HG03139 (cell line): ENCODE measurements at regions not wholly inside any gene's neighbourhood (a gene's known extent, or its start where the extent isn't known, plus 50 kb on each side); places are given as distances from the start of the nearest gene placed in this dataset.

Experiments used
- ATAC-seq: cut with Tn5 transposase; IDR thresholded peaks from one replicate; pipeline ENCODE4 v1.9.1; 2021; ENCODE audit not compliant: unreplicated experiment

DNA sequence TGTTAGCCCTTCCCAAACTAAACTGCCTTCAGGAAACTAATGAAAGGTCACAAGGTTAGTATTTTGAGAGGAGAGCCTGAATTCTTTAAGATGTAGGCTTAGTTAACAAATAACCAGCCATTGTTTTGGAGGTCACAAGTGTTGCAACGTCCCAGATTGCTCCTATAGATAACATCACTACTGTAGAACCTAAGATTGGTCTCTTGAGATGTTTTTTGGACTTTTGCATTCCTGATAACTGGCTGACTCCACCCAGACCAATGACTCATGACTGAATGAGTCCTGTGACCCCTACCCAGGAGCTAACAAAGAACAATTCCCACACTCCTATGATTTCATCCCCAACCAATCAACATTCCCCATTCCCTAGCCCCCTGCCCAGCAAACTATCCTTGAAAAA lies 178.8 kb downstream of the SCP2D1 start:
- no peak for ATAC-seq

DNA sequence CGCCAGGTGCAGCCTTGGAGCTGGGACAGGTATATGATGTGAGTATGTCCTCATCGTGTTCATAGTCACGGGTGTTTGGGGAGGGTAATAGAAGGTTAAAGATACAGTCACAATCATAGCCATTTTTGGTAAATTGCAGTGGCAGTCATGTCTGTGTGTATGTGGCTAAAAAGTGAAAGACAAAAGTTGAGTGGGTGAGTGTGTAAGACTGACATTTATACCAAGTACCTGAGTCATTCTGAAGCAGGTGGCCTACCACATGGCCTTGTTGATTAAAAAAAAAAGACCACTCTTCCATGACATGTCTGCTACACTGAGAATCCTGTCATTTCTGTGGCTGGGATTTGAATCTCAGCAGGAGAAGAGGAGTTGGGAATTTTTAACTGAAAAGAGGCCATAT lies 181.9 kb downstream of the SCP2D1 start:
- ATAC-seq, result no peak

DNA sequence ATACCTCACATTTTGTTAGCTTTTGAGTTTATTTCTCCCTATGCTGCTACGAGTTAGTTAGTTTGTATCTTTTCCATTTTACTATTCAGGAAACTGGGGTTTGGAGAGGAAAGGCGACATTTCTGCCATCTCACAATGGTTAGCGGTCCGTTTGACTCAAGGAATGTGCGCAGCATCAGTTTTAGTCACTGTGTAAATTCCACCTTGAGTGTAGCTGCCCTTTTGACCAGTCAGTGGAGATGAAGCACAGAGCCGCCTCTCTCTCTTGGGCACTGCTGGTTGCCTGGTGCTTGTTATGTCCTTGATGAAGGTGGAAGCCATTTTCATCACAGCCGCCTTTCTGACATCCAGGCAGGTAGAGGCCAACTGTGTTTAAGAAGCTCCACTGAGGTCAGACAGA lies 185.5 kb downstream of the SCP2D1 start:
- no peak for ATAC-seq

DNA sequence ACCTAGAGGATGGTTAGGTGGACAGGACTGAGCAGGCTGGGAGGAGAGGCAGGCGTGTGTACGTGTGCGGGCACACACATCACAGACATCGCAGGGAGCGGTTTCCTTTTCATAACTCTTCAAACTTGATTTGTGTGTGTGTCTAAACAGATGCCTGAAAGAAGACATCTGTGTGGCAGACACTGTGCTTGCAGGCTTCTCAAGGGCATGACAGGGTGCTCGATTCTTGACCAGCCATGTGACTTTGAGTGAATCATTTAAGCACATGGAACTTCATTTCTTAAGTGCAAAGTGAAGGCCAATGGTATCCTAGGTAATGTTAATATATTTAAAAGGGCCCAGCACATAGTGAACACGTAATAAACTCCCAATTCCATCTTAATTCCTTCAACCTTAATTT lies 186.5 kb downstream of the SCP2D1 start:
- no peak for ATAC-seq

DNA sequence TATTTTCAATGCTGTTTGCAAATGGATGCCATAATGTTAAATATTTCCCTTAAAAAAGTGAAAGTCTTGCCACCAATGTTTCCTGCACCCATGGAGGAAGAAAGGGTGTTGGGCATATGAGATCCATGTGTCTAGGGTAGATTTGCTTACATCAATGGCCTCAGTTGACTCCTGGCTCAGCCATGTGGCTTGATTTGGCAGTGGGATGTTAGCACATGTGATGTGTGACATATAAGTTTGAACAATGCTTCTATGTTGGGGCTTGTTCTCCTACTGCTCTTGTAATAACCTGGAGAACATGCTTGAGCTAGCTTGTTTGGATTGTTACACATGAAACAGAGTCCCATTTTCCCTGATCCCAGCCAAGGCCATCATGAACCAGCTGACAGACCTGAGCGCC lies 187.6 kb downstream of the SCP2D1 start:
- no peak for ATAC-seq

DNA sequence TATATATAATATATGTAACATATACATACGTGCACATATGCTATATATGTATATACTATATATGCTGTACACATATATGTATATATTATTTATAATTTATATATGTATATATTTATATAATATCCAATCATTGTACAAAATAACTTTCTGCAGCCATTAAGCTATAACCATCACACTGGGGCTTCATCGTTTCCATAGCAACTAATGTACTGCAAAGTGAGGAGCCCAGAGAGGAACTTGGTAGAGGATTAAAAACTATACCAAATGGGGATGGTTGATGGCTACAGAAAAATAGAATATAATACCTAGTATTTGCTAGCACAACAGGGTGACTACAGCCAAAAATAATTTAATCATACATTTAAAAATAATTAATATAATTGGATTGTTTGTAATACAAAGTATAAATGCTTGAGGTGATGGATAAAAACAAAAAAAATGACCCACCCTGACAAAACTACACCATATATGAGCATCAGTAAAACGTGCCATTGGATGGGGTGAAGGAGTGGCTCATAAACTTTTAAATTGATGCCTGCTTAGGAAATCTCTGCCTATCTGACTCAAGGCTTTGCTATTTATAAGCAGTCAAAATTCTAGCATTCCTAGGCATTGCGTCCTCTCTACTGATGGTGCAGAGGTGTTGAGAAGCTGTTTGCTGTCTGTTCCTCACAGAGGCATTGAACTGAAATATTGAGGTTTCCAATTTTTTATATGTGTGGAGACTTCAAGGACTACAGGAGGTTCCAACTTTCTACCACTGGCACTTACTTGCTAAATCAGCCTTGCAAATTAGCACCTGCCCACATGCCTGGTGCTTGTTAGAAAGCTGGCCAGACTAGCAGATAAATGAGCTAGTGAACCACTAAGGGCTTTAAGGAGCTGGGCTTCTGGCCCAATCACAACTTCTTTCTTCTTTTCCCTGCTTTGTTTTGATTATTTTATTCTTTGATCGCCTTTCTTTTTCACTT lies 190.1 kb downstream of the SCP2D1 start:
- no peak for ATAC-seq

DNA sequence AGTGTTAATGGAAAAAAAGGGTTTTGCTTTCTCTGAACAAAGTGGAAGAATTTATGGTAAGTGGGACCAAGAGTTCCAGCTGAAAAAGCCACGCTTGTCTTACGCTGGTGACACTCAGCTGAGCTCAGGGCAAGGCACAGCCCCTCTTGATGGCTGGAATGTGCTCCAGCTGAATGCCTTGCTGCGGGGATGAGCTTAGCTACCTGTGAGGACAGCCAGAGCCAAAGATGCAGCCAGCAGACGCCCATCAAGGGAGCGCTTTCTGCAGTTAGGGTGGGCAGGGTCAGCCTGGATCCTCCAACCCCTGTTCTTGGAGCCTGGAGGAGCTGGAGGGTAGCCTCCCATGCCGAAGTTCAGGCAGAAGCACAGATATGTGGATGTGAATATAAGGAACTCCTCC lies 191.4 kb downstream of the SCP2D1 start:
- no peak for ATAC-seq

DNA sequence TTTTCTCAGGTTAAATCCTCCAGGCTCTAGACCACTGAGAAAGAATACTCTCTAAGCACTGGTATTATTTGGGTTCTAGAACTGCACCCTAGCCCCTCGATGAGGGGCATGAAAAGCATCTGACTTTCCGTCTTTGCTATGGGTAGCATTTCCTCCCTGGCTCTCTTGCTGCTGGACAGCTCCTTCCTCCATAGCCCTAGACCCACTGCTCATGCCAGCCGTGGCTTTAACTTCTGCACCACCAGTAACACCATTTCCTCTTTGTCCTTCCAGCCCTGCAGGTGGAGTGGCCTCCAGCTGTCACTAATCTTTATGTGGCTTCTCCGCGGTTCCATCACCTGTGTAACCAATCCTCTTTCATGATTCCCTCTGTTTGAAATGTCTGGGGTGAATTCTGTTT lies 194.9 kb downstream of the SCP2D1 start:
- no peak for ATAC-seq

DNA sequence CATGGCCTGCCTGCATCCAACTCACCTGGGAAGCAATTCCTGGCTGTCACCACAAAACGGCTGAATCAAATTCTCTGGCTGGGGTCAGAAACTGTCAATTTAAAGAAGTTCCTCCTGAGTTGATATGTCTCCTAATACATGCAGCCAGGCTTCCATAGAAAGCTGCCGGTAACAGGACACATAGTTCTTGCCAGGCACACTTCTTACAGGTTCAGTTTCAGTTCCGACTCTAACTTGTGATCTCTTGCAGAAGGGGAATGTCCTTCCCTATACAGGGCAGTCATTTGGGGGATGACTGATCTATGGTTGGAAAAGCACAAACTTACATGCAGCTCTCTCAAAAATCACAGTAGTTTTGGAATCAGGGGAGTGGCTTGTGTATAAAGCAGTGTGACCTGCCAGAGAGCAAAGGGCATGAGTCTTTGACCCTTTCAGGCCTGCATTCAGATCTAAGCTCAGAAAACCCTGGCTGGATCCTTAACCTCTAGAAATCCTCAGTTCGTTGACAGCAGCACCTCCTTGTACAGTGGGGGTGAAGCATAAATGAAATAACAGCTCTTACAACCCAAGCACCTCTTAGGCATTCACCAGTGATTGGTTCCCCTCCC lies 195.6 kb downstream of the SCP2D1 start:
- ATAC-seq, result no peak

DNA sequence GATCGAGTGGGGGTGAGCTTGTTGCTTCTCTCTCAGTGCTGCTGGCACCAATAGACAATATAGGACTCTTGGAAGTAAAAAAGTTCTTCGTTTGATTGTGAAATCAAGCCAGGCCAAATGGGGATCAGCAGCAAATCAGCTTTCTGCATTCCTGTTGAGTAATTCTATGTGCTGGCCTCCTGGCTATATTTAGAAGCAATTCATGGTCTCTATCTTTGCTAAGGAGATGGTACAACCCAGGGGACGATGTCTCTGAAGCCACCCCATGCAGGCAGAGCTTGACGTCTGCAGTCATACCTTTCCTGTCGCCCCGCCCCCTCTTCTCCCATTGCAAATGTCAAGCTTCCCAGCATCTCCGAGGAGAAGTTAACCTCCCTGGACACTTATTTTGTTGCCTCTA lies 199.1 kb downstream of the SCP2D1 start:
- no peak for ATAC-seq

DNA sequence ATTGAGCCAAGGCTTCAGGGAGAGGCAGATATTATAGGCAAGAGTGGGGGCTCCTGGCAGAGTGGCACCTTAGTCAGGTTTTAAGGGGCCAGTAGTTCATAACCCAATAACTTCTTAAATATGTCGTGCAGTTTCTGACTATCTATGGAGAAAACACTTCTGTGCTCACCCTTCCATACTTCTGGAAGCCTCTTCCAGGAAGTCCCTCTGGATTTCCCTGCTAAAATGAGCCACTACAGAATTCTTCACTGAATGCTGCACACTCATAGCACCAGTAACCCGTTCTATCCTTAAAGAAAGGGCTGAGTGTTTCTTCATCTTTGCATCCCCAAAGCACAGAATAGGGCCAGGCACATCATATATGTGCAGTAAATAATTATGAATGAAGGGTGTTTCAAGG lies 198.5 kb upstream of the SLC24A3 start:
- ATAC-seq, result no peak

DNA sequence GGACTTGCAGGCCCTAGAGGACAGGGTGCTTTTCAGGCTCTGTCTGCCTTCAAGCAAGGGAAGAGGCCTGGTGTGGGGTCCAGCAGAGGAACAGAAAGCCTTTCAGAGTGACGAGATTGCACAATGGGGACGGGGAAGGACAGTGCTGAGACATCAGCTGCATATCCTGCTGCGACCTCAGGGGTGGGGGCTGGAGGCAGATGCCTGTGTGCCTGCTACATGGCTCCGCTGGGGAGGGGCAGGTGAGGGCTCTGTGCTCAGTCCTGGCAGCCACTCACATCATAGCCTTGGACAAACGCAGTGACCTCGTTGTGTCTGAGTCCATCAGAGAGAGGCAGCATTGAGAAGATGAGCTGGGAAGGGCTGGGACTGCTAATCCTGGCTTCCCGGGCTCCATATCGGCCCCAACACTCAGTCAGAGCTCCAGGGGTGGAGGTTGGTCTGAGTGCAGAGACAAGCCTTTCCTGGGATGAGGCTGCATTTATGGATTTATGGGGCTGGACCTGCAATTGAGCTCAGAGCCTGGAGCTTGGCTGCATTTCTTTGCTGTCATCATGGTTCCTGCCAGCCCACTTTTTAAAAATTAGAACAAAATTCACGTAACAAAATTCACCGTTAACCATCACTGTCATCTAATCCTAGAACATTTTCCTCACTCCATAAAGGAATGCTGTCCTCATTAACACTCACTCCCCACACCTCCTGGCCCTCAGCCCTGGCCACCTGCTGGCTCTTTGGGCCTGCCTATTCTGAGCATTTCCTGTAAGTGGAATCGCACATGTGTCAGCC lies 196.9 kb upstream of the SLC24A3 start:
- ATAC-seq, result no peak

DNA sequence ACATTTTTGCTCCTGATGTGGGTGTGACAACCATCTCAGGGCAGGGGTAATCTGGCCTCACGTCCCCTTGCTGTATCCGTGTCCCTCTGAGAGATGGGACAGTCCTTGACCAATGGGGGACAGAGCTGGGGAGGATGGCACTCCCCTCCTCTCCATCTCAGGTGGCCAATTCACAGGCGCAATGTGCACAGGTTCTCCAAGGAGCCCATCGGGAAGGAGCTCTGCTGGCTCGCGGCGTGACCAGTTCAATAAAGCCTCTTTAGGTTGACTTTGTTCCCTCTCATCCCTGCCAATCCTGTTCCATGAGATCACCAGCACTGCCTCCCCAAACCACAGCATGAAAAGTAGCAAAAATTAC lies 196.3 kb upstream of the SLC24A3 start:
- no peak for ATAC-seq

DNA sequence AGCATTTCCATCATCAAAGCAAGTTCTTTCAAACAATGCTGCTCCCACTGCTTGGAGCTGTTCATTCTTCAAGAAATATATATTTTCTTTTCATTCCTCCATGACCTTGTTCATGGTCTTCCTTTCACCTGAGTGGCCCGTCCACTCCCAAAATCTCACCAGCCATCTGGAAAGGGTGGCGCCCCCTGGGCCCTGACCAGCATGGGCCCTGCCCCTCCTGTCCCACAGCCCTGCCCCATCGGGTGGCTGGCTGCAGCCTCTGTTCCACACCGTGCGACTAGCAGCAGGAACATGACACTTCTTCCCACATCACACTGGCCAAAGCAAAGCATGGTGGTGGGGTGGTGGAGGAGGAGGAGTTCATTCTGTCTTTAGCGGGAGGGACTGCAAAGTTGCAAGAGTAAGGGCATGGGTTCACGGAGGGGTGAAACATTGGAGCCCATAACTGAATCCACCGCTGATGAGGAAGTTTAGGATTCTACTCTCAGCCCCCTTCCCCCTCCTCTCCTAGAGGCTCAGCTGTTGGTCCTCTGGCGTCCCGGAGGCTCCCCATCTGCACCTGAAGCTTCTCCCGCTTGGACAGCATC lies 195.2 kb upstream of the SLC24A3 start:
- no peak for ATAC-seq

DNA sequence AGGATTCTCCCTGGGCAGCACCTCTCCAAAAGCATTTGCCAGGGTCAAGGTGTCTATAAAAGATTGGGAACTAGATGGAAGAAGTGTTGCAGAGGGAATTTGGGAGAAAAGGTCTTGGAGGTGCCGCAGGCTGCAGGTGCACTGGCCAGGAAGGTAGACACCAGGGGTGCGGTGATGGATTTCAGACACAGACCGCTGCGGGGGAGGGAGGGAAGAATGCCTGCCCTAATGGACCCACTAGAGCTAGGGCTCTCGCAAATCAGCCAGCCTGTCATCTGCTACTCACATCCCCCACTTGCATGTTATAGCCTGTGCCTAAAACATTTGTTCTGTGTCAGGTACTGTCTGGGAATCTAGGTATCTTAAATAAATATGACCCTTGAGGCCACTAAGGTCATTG lies 193.6 kb upstream of the SLC24A3 start:
- ATAC-seq, result no peak

DNA sequence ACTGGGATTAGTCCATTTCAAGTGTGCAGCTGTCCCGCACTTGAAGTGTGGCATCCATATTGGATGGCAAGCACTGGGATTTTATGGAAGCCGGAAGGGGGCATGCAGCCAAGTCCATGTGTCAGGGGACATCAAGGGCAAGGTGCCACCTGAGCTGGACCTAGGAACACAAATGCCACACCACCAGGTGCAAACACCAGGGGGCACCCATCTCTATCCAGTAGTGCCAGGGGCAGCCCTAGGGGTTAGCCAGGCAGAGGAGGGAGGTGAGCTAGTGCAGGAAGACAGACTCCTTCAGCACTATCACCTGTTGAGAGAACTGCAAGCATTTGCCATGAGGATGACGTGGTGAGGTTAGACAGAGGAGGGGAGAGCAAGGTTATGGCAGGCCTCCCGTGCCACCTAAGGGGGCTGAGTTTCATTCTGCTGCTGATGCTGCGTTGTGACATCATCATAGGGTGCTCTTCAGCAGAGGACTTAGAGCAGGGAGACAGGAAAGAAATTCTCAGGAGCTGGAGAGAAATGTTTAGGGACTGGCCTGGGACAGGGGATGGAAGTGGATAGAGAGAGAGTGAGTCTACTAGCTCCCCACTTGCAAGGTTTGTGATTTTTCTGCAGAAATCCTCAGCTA lies 192.6 kb upstream of the SLC24A3 start:
- ATAC-seq, result no peak

DNA sequence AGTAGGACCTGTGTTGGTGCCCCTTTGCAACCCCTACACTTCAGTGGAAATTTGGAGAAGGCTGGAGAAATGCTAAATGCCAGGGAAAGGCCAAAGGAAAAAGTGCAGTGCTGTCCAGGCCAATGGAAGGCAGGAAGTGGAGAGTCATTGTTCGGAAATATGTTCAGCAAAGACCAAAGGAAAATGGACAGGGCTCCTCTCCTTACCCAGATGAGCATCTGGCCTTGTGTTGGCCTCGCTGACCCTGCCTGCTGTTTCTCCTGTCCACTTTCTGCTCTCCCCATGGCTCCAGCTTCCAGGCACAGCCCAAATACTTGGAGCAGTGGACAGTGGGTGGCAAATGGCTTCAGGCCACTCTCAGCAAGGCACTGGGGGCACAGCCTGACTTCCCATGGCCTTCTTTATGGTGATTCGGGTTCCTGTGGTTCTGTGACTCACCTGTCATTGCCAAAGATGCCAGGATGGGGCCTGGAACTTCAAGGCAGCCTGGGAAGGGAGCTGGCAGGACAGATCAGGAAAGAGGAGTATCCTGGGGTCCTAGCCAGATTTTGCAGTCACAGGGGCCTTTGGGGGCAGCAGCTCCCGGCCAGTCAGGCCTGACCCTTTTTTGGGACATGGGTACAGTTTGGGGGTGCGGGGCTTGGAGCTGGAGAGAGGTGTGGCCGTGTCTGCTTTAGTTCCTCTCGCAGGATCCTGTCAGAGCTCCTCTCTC lies 190.9 kb upstream of the SLC24A3 start:
- ATAC-seq, result no peak

DNA sequence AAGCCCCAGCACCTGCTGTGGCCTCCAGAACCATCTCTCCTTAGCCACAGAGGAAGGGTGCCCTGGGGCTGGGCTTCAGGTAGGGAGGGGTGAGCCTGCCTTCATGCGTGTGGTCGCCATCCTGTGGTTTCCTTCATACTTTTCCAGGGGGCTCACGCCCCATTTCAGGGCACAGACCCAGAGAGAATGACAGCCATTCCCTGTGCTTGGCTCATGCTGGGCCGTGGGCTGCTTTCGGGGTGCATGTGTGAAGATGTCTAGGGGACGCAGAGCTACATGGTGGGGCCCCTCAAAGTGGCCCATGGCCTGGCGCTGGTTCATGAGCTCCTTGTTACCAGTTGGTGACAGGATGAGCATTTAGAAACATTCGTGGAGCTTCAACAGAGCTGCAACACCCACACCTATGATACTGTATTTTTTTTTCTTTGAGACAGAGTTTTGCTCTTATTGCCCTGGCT lies 190.3 kb upstream of the SLC24A3 start:
- no peak for ATAC-seq

DNA sequence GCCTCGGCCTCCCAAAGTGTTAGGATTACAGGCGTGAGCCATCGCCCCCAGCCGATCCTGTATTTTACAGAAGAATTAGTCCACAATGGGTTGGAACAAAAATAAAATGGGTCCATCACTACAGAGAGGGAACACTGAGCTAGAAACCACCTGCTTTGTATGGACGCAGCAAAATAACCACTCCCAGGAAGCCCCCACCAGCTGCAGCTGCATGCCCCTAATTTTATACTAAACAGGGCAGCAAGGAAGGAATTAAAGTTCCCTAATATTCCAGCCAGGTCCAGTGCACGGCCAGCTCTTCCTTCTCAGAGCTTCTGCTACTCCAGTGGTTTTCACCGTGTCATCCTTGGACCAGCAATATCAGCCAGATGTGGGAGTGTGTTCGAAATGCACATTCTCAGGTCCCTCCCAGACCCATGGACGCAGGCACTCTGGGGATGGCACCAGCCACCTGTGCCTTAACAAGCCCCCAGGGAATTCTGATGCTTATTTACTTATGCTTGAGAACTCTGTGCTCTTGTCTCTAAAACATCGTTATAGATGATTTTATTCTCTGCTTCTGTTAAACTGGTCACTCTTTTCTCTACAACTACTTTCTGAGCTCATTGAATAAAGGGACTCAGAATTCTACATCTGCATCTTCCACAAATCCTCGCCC lies 189.5 kb upstream of the SLC24A3 start:
- no peak for ATAC-seq
